ENCODE measurements at regions not wholly inside any gene's neighbourhood (a gene's known extent, or its start where the extent isn't known, plus 50 kb on each side); places are given as distances from the start of the nearest gene placed in this dataset.

DNA sequence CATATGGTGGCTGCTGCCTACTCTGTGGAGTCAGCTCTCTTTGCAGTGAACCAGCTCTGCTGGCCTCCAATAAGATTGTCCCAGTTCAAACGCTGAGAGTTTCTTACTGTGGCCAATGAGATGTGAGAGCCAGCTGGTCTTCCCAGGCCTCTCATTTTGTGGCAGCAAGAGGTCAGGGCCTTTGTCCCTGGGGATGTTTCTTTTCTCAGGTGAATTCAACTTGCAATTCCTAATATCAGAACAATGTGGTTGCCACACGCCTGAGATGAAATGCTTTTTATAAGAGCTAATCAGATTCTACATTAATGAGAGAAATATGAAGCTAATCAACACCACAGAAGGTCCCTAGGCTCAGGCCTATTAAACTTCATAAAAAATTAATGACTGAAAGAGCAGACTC lies 660.1 kb upstream of the CAMK1G start:
- TF ChIP-seq, protein P1, sequence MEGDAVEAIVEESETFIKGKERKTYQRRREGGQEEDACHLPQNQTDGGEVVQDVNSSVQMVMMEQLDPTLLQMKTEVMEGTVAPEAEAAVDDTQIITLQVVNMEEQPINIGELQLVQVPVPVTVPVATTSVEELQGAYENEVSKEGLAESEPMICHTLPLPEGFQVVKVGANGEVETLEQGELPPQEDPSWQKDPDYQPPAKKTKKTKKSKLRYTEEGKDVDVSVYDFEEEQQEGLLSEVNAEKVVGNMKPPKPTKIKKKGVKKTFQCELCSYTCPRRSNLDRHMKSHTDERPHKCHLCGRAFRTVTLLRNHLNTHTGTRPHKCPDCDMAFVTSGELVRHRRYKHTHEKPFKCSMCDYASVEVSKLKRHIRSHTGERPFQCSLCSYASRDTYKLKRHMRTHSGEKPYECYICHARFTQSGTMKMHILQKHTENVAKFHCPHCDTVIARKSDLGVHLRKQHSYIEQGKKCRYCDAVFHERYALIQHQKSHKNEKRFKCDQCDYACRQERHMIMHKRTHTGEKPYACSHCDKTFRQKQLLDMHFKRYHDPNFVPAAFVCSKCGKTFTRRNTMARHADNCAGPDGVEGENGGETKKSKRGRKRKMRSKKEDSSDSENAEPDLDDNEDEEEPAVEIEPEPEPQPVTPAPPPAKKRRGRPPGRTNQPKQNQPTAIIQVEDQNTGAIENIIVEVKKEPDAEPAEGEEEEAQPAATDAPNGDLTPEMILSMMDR (conservative IDR thresholded peaks at IDR 0.05; ENCODE audit: low read depth, low read length), result no peak
- DNase-seq (ENCODE audit: low read depth), result no peak

DNA sequence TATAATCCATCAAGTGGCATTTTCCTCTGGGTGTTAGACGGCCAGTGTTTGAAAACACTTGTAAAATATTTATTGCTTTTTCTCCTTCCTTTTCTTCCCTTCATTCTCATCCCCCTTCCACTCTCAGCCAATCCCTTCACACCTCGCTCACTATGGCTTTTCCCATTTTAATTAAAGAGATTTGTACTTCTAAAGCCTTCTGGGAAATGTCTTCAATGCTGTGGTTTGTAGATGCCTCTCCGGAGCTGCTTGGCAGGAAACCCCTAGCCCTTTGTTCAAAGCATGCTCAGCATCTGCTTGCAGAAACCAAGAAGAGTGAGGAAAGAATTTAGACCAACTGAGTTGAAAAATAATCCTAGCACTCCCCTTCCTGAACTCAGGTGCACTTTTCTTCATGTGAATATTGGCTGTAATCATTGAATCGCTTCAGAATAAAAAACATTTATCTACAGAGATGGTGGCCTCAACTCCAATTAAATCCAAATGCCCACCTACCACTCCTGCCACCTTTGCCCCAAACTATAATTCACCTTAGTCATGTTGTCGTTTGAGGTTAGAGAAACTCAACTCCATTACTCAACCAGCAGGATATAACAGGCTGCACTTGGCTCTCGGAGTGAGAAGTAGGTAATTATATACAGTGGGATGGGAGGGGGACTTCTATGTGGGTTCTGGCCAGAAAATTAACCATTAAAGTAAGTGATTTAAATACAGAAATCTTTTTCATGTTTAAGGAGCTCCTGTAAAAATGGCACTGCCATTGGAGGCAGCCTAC lies 659.4 kb upstream of the CAMK1G start:
- DNase-seq (ENCODE audit: low read depth), result no peak
- TF ChIP-seq, protein P1 (conservative IDR thresholded peaks at IDR 0.05; ENCODE audit: low read depth, low read length), result no peak

More for the DNA sequence above, 660.1 kb upstream of the CAMK1G start:
- no peak overlapping the region for H3K4me3 ChIP-seq (ENCODE audit: low read depth, low read length)

DNA sequence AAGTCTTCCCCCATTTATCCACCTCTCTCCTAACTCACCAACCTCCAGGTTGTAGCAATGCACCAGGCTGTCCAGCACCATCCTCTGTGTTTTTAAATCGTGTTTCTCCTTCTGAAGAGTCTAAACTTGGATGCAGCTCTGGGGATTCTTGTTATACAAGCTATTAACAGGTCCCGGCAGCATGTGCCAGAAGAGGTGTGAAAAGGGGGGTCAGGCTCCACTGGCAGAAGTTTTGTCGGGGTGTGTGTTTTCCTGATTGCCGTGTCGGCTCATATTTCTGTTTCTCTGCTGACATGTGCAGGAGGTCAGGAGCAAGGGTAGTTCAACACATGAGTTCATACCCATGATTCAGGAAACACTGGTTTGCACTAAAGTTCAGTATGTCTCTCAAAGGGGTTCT lies 658.6 kb upstream of the CAMK1G start:
- no peak for DNase-seq (ENCODE audit: low read depth)
- TF ChIP-seq, protein P1 (conservative IDR thresholded peaks at IDR 0.05; ENCODE audit: low read depth, low read length), result no peak
- no peak overlapping the region for H3K4me3 ChIP-seq (ENCODE audit: low read depth, low read length)

More for the DNA sequence above, 659.4 kb upstream of the CAMK1G start:
- H3K4me3 ChIP-seq (ENCODE audit: low read depth, low read length), result no peak overlapping the region

DNA sequence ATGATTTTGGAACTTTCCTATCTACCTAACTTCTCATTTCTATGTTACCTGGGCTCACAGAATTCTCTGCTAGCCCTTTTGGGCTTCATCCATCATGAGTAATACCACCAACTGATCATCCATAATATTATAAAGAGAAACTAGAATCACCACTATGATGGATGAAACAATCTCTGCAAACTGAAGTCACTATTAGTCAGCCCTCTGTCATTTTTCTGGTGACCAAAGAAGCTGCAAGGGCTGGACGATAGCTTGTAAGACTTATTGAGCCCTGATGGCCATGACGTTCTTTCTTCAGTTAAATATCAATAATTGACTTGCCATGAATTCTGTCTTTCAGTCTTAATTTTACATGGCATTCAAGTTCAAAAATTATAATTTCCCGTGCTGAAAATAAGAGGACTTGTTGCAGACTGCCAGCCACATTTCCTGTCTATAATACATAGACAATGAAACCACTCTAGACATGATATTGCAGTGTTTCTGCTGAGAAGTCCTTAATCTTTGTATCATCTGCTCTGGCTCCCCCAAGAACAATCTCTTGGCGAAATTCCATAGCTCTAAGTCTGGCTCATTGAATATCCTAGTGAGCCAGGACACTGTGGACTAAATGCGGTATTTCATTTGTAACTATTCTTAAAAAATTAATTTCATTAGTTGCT lies 655.0 kb upstream of the CAMK1G start:
- no peak for DNase-seq (ENCODE audit: low read depth)
- TF ChIP-seq, protein P1 (conservative IDR thresholded peaks at IDR 0.05; ENCODE audit: low read depth, low read length), result no peak

DNA sequence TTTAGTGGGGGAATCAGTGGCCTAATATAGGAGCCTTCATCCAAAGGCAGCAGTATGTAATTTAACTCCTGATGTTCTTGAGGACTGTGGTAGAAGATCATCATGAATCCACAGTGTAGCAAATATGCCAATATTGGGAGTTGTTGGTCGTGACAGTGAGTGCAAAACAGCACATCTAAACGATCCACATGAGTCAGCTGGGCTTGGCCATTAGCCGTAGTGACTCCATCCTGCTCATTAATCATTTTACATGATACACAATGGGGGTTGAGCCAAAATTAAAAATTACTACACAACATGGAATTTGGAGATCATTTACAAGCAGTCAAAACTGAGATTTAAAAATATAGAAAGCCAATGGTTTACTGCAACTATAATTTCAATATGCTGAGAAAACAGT lies 653.9 kb upstream of the CAMK1G start:
- no peak for DNase-seq (ENCODE audit: low read depth)
- TF ChIP-seq, protein P1 (conservative IDR thresholded peaks at IDR 0.05; ENCODE audit: low read depth, low read length), result no peak
- no peak overlapping the region for H3K4me3 ChIP-seq (ENCODE audit: low read depth, low read length)

More for the DNA sequence above, 655.0 kb upstream of the CAMK1G start:
- no peak overlapping the region for H3K4me3 ChIP-seq (ENCODE audit: low read depth, low read length)

DNA sequence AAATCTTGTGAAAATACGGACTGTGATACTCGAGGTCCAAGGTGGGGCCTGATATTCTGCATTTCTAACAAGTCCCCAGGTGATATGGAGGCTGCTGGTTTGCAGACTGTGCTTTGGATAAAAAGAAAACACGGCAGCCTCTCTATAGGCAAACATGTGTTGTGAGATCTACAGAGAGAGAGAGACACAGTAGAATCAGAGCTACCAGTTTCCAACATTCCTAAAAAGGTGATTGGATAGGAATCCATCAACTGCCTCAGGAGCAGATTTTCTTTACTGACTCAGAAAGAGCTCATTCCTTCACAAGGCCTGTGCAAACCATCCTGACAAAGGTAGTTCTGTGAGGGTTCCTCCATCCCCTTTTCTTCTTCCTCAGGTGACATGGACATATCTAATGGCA lies 651.6 kb upstream of the CAMK1G start:
- H3K4me3 ChIP-seq (ENCODE audit: low read depth, low read length), result no peak overlapping the region
- TF ChIP-seq, protein P1 (conservative IDR thresholded peaks at IDR 0.05; ENCODE audit: low read depth, low read length), result no peak
- no peak for DNase-seq (ENCODE audit: low read depth)
